Loucy (cell line): ENCODE measurements at regions not wholly inside any gene's neighbourhood (a gene's known extent, or its start where the extent isn't known, plus 50 kb on each side); places are given as distances from the start of the nearest gene placed in this dataset.

ENCODE experiments used
- H2AFZ ChIP-seq: fragments of 200-600 bp; sonication (generic); 2 replicates; pipeline ENCODE4 v1.6.0; 2016; ENCODE audit warnings: antibody characterized with exemption, mild to moderate bottlenecking, low read length, moderate library complexity
- H3F3A ChIP-seq: fragments of 200-600 bp; 2 replicates; pipeline ENCODE4 v1.6.0; 2016; ENCODE audit warnings: antibody characterized with exemption, low read depth, mild to moderate bottlenecking
- H3K27me3 ChIP-seq: fragments of 200-600 bp; sonication (generic); 2 replicates; pipeline ENCODE4 v1.6.1; 2014; ENCODE audit warnings: low read length, mild to moderate bottlenecking; ENCODE audit not compliant: insufficient read depth, poor library complexity, severe bottlenecking
- H3K36me3 ChIP-seq: fragments of 200-600 bp; sonication (generic); 2 replicates; pipeline ENCODE4 v1.6.1; 2016; ENCODE audit warnings: low read length; ENCODE audit not compliant: insufficient read depth
- H3K4me1 ChIP-seq: fragments of 200-600 bp; sonication (generic); 2 replicates; pipeline ENCODE4 v1.5.1; 2014; ENCODE audit warnings: low read length, mild to moderate bottlenecking; ENCODE audit not compliant: insufficient read depth, poor library complexity, severe bottlenecking
- H3K4me2 ChIP-seq: fragments of 200-600 bp; sonication (generic); 2 replicates; pipeline ENCODE4 v1.6.0; 2014; ENCODE audit warnings: antibody characterized with exemption, low read length, low read depth, mild to moderate bottlenecking; ENCODE audit not compliant: poor library complexity, severe bottlenecking
- H3K4me3 ChIP-seq: fragments of 200-600 bp; sonication (generic); 2 replicates; pipeline ENCODE4 v1.5.1; 2014; ENCODE audit warnings: low read length, mild to moderate bottlenecking, mixed read lengths; ENCODE audit not compliant: poor library complexity, severe bottlenecking
- H3K79me2 ChIP-seq: fragments of 200-600 bp; sonication (generic); 2 replicates; pipeline ENCODE4 v1.6.1; 2014; ENCODE audit warnings: low read length; ENCODE audit not compliant: insufficient read depth
- H3K9ac ChIP-seq: fragments of 200-600 bp; sonication (generic); 2 replicates; pipeline ENCODE4 v1.6.0; 2014; ENCODE audit warnings: mild to moderate bottlenecking, low read depth, low read length, moderate library complexity; ENCODE audit not compliant: poor library complexity, severe bottlenecking
- H3K9me2 ChIP-seq: fragments of 200-600 bp; sonication (generic); replicated peaks from 2 replicates; pipeline ENCODE4 v1.6.1; 2016; ENCODE audit warnings: low read depth, low read length, mixed read lengths
- H3K9me3 ChIP-seq: fragments of 200-600 bp; sonication (generic); 2 replicates; pipeline ENCODE4 v1.6.1; 2014; ENCODE audit warnings: mild to moderate bottlenecking, antibody characterized with exemption, low read length, low read depth; ENCODE audit not compliant: insufficient read depth
- H4K20me1 ChIP-seq: fragments of 200-600 bp; sonication (generic); 2 replicates; pipeline ENCODE4 v1.6.0; 2014; ENCODE audit warnings: antibody characterized with exemption, low read length, mild to moderate bottlenecking; ENCODE audit not compliant: insufficient read depth, poor library complexity, severe bottlenecking
- EZH2phosphoT487 ChIP-seq: fragments of 200-600 bp; IDR thresholded peaks from 2 replicates; pipeline ENCODE4 v1.6.1; 2018; ENCODE audit warnings: antibody characterized with exemption, mild to moderate bottlenecking, moderate library complexity, borderline replicate concordance
- TF ChIP-seq, protein P1 (sequence below): fragments of 200-600 bp; sonication (generic); conservative IDR thresholded peaks from 2 replicates; pipeline ENCODE4 v1.5.1; 2014; ENCODE audit warnings: mild to moderate bottlenecking, antibody characterized with exemption, low read length

DNA sequence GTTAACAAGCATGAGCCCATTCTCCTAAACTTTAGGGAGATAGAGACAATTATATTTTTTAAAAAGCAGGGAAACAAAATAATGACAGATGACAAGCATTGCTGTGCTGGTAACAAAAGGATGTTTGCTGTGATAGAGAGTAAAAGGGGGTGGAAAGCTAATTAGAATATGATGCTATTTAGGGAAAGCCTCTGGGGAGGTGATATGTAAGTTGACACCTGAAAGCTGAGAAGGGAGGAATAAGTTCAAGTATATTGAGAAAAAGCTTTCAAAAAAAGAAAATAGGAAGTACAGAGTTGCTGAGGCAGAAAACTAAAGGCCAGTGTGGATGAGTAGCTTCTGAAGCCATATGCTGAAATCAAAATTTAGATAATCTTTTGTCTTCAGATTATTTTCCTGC, 565.2 kb upstream of the NRXN1 start:
- H3K4me1 ChIP-seq = no peaks in the 10 kb centered on the region
- no peaks in the 10 kb centered on the region for H3K79me2 ChIP-seq
- H3F3A ChIP-seq = no peaks in the 10 kb centered on the region
- H3K9me2 ChIP-seq = no peaks in the 10 kb centered on the region
- no peaks in the 10 kb centered on the region for H3K36me3 ChIP-seq
- H3K27me3 ChIP-seq = no peaks in the 10 kb centered on the region
- no peak overlapping the region for H3K4me3 ChIP-seq
- no peak overlapping the region for H3K4me2 ChIP-seq
- H3K9ac ChIP-seq = no peak overlapping the region
- no peak overlapping the region for H2AFZ ChIP-seq
- TF ChIP-seq, protein P1, sequence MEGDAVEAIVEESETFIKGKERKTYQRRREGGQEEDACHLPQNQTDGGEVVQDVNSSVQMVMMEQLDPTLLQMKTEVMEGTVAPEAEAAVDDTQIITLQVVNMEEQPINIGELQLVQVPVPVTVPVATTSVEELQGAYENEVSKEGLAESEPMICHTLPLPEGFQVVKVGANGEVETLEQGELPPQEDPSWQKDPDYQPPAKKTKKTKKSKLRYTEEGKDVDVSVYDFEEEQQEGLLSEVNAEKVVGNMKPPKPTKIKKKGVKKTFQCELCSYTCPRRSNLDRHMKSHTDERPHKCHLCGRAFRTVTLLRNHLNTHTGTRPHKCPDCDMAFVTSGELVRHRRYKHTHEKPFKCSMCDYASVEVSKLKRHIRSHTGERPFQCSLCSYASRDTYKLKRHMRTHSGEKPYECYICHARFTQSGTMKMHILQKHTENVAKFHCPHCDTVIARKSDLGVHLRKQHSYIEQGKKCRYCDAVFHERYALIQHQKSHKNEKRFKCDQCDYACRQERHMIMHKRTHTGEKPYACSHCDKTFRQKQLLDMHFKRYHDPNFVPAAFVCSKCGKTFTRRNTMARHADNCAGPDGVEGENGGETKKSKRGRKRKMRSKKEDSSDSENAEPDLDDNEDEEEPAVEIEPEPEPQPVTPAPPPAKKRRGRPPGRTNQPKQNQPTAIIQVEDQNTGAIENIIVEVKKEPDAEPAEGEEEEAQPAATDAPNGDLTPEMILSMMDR = no peak
- no peak for TF ChIP-seq EZH2phosphoT487
- H3K9me3 ChIP-seq = no peaks in the 10 kb centered on the region
- no peaks in the 10 kb centered on the region for H4K20me1 ChIP-seq

DNA sequence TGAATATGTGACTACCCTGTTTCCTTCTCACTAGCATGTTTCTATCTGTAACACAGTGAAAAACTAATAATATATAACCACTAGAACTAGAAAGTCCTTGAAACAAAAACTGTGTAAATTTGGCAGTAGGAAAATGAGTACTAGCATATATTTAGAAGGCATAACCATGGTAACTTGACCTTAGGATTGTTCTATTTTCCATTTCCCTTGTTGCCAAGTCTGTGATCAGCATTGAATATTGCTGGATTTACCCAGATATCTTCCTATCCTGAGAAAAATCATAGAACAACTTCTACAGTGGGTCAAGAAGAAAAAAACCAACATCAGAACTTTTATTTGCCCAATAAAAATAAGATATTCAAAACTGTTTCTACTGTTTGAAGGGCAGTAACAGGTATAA, 563.9 kb upstream of the NRXN1 start:
- Histone ChIP-seq H3F3A (no peaks in the 10 kb centered on the region), H3K27me3 (no peaks in the 10 kb centered on the region), H3K4me1 (no peaks in the 10 kb centered on the region), H3K4me2 (no peak overlapping the region), H3K9me2 (no peaks in the 10 kb centered on the region), H3K4me3 (no peak overlapping the region), H2AFZ (no peak overlapping the region), H3K9me3 (no peaks in the 10 kb centered on the region), H3K36me3 (no peaks in the 10 kb centered on the region), H3K79me2 (no peaks in the 10 kb centered on the region), H3K9ac (no peak overlapping the region), H4K20me1 (no peaks in the 10 kb centered on the region)
- no peak for TF ChIP-seq EZH2phosphoT487

DNA sequence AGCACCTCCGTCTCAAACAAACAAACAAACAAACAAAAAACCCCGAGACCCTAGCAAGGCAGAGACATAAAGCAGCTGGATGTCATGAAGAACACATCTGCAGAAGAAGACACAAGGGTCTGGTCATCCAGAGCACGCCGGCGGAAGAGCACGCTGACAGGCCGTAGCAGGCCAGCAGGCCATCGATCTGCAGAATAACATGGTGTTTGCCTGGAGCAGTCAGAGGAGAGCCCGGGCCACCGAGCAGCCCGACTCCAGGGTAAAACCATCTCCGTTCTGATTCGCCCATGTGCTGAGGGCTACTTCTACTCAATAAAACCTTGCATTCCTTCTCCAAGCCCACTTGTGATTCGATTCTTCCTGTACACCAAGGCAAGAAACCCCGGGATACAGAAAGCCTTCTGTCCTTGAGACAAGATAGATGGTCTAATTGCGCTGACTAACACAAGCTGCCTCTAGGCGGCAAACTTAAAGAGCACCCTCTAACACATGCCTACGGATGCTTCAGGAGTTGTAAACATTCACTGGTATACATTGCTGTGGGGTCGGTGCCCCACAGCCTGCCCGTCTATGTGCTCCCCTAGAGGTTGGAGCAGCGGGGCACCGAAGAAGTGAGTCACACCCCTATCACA, 549.8 kb upstream of the NRXN1 start:
- Histone ChIP-seq H3K36me3 (no peaks in the 10 kb centered on the region), H2AFZ (no peak overlapping the region), H3K4me2 (no peak overlapping the region), H3K4me1 (no peaks in the 10 kb centered on the region), H3K79me2 (no peaks in the 10 kb centered on the region), H3K9ac (no peak overlapping the region), H3K4me3 (no peak overlapping the region), H3K9me3 (no peaks in the 10 kb centered on the region), H3K27me3 (no peaks in the 10 kb centered on the region), H3K9me2 (no peaks in the 10 kb centered on the region), H4K20me1 (no peaks in the 10 kb centered on the region), H3F3A (no peaks in the 10 kb centered on the region)
- TF ChIP-seq, protein P1 = no peak
- no peak for TF ChIP-seq EZH2phosphoT487

DNA sequence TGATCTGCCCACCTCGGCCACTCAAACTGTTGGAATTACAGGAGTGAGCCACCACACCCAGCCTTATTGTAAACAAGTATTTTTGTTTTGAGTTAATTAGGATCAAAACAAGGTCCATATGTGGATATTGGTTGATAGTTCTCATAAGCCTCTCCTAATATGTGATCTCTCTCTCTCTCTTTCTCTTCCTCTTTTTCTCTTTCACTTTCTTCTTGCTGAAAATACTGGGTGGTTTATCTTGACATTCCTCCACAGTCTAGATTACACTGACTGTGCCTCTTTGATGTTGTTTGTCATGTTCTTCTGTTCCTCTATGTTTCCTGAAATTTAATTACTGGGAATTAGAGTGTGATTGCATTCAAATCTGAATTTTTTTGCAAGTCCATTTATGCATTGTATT, 547.5 kb upstream of the NRXN1 start:
- H3K9ac ChIP-seq = no peak overlapping the region
- no peaks in the 10 kb centered on the region for H3K4me1 ChIP-seq
- H3K9me3 ChIP-seq = no peaks in the 10 kb centered on the region
- H3K79me2 ChIP-seq = no peaks in the 10 kb centered on the region
- no peaks in the 10 kb centered on the region for H3F3A ChIP-seq
- no peaks in the 10 kb centered on the region for H3K27me3 ChIP-seq
- no peak overlapping the region for H3K4me3 ChIP-seq
- no peak overlapping the region for H3K4me2 ChIP-seq
- no peaks in the 10 kb centered on the region for H4K20me1 ChIP-seq
- no peaks in the 10 kb centered on the region for H3K36me3 ChIP-seq
- TF ChIP-seq EZH2phosphoT487 = no peak
- TF ChIP-seq, protein P1 = no peak
- H2AFZ ChIP-seq = no peak overlapping the region
- no peaks in the 10 kb centered on the region for H3K9me2 ChIP-seq
